ENCODE measurements at regions not wholly inside any gene's neighbourhood (a gene's known extent, or its start where the extent isn't known, plus 50 kb on each side); places are given as distances from the start of the nearest gene placed in this dataset.
"Not testable (repeated sequence)": the region's sequence is repeated elsewhere in the genome, so short reads cannot be mapped to it uniquely, and the experiment has no call there.

GRCh38 chr10:108631332-108631731 is 1292.0 kb downstream of the XPNPEP1 start:
- no peak overlapping the region for H3K4me3 ChIP-seq (ENCODE audit: low read depth, low read length)

GRCh38 chr10:108629834-108630233 is 1293.5 kb downstream of the XPNPEP1 start:
- H3K4me3 ChIP-seq (ENCODE audit: low read depth, low read length), result no peak overlapping the region

- H3K4me3 ChIP-seq (ENCODE audit: low read depth, low read length), result no peak overlapping the region
These were observed 1299.3 kb downstream of the XPNPEP1 start for GRCh38 chr10:108624052-108624451.

- no peak overlapping the region for H3K4me3 ChIP-seq (ENCODE audit: low read depth, low read length)
These were observed 1302.3 kb downstream of the XPNPEP1 start for GRCh38 chr10:108620821-108621534.

GRCh38 chr10:108616559-108617285 is 1306.6 kb downstream of the XPNPEP1 start:
- H3K4me3 ChIP-seq (ENCODE audit: low read depth, low read length), result no peak overlapping the region

GRCh38 chr10:108615576-108616320 is 1307.6 kb downstream of the XPNPEP1 start:
- no peak overlapping the region for H3K4me3 ChIP-seq (ENCODE audit: low read depth, low read length)

GRCh38 chr10:108612485-108612884 is 1310.8 kb downstream of the XPNPEP1 start:
- H3K4me3 ChIP-seq (ENCODE audit: low read depth, low read length), result no peak overlapping the region

- H3K4me3 ChIP-seq (ENCODE audit: low read depth, low read length), result no peak overlapping the region
These were observed 1314.5 kb downstream of the XPNPEP1 start for GRCh38 chr10:108608860-108609259.

- H3K4me3 ChIP-seq (ENCODE audit: low read depth, low read length), result no peak overlapping the region
These were observed 1321.5 kb downstream of the XPNPEP1 start for GRCh38 chr10:108601851-108602250.

GRCh38 chr10:108600511-108600910 is 1322.8 kb downstream of the XPNPEP1 start:
- not testable (repeated sequence) for H3K4me3 ChIP-seq (ENCODE audit: low read depth, low read length)

- H3K4me3 ChIP-seq (ENCODE audit: low read depth, low read length), result not testable (repeated sequence)
These were observed 1324.0 kb downstream of the XPNPEP1 start for GRCh38 chr10:108599317-108599716.

GRCh38 chr10:108598831-108599230 is 1324.5 kb downstream of the XPNPEP1 start:
- H3K4me3 ChIP-seq (ENCODE audit: low read depth, low read length), result no peak overlapping the region

- H3K4me3 ChIP-seq (ENCODE audit: low read depth, low read length), result no peak overlapping the region
These were observed 1325.0 kb downstream of the XPNPEP1 start for GRCh38 chr10:108598320-108598695.

GRCh38 chr10:108597657-108598319 is 1325.5 kb downstream of the XPNPEP1 start:
- H3K4me3 ChIP-seq (ENCODE audit: low read depth, low read length), result no peak overlapping the region

- no peak overlapping the region for H3K4me3 ChIP-seq (ENCODE audit: low read depth, low read length)
These were observed 1326.3 kb downstream of the XPNPEP1 start for GRCh38 chr10:108597031-108597430.

- no peak overlapping the region for H3K4me3 ChIP-seq (ENCODE audit: low read depth, low read length)
These were observed 1330.4 kb downstream of the XPNPEP1 start for GRCh38 chr10:108592956-108593355.

GRCh38 chr10:108591417-108591816 is 1331.9 kb downstream of the XPNPEP1 start:
- H3K4me3 ChIP-seq (ENCODE audit: low read depth, low read length), result no peak overlapping the region

- H3K4me3 ChIP-seq (ENCODE audit: low read depth, low read length), result no peak overlapping the region
These were observed 1336.9 kb downstream of the XPNPEP1 start for GRCh38 chr10:108586424-108586823.

- H3K4me3 ChIP-seq (ENCODE audit: low read depth, low read length), result no peak overlapping the region
These were observed 1339.4 kb downstream of the XPNPEP1 start for GRCh38 chr10:108583877-108584276.

- H3K4me3 ChIP-seq (ENCODE audit: low read depth, low read length), result no peak overlapping the region
These were observed 1340.4 kb downstream of the XPNPEP1 start for GRCh38 chr10:108582888-108583287.

GRCh38 chr10:108582387-108582786 is 1340.9 kb downstream of the XPNPEP1 start:
- no peak overlapping the region for H3K4me3 ChIP-seq (ENCODE audit: low read depth, low read length)

Measured in iPS-11a (cell line).